ENCODE measurements at regions not wholly inside any gene's neighbourhood (a gene's known extent, or its start where the extent isn't known, plus 50 kb on each side); places are given as distances from the start of the nearest gene placed in this dataset.
A peak's percentile ranks its signal among the peaks of the same experiment; 100 is the strongest.

DNA sequence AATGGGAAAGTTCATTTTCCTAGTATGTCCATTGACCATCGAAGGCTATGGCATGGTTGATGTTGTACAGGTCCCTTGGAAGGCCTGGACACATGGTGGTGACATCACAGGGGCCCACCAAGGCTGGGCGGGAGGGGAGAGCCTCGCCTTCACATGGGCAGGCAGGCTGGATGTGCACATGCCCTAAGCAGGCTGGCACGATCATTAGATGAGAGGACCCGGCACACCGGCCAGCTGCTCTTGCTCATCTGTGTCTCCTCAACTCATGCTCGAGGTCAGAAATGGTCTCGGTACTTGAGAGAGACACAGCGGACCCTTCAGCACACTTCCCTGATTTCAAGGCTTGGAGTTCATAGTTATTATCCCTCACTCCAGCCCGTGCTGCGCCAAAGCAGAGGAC lies 416.9 kb upstream of the ZFHX3 start:
- no peaks in the 10 kb centered on the region for H3K36me3 ChIP-seq (ENCODE audit: control insufficient read depth in 2 of 4, insufficient read depth in 4 of 4, low read length in 3 of 4)
- no peak overlapping the region for H2BK20ac ChIP-seq (ENCODE audit: low read length)
- H4K20me1 ChIP-seq (replicated peaks in 1 of 2; ENCODE audit: control insufficient read depth in 1 of 2, insufficient read depth in 2 of 2, low read length in 2 of 2): no peaks in the 10 kb centered on the region
- no peak overlapping the region for H2BK15ac ChIP-seq (ENCODE audit: low read length)
- H3K23me2 ChIP-seq (ENCODE audit: low read depth, low read length): no peaks in the 10 kb centered on the region
- DNase-seq (ENCODE audit: low read depth in 1 of 2, low spot score in 2 of 2): no peak
- no peak overlapping the region for H2AK5ac ChIP-seq (ENCODE audit: low read depth, low read length)
- no peak overlapping the region for H4K8ac ChIP-seq (ENCODE audit: extremely low read depth, insufficient read depth, low read length)
- H3K4me2 ChIP-seq (ENCODE audit: insufficient read depth in 1 of 2, low read depth in 2 of 2, low read length in 2 of 2): no peak overlapping the region
- 84% methylated on average over 6 of the region's 11 CpGs; no CpG with 5 or more reads in 1 of the 2 experiments for WGBS, 2 experiments (ENCODE audit: extremely low coverage in 1 of 2, insufficient coverage in 1 of 2, insufficient read length in 1 of 2, insufficient replicate concordance in 2 of 2, low coverage in 1 of 2, low lambda C conversion rate in 2 of 2, missing lambda C conversion rate in 1 of 2)
- POLR2A ChIA-PET (ENCODE audit: partially characterized antibody): no interaction called here
- no peak overlapping the region for H3K4me3 ChIP-seq (ENCODE audit: extremely low read depth in 1 of 4, insufficient read depth in 2 of 4, low read depth in 3 of 4, low read length in 4 of 4)
- H3K27me3 ChIP-seq (replicated peaks in 1 of 4; ENCODE audit: control insufficient read depth in 3 of 4, extremely low read depth in 1 of 4, insufficient read depth in 3 of 4, low read length in 3 of 4): no peaks in the 10 kb centered on the region
- no peak overlapping the region for H2BK12ac ChIP-seq (ENCODE audit: low read depth, low read length)
- H3K23ac ChIP-seq (ENCODE audit: insufficient read length): no peak overlapping the region
- H3K79me1 ChIP-seq (ENCODE audit: low read depth, low read length): no peaks in the 10 kb centered on the region
- TF ChIP-seq, protein P1, sequence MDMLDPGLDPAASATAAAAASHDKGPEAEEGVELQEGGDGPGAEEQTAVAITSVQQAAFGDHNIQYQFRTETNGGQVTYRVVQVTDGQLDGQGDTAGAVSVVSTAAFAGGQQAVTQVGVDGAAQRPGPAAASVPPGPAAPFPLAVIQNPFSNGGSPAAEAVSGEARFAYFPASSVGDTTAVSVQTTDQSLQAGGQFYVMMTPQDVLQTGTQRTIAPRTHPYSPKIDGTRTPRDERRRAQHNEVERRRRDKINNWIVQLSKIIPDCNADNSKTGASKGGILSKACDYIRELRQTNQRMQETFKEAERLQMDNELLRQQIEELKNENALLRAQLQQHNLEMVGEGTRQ (IDR thresholded peaks at IDR 0.05; ENCODE audit: low read length): no peak
- TF ChIP-seq CBX8 (IDR thresholded peaks at IDR 0.05; ENCODE audit: borderline replicate concordance, low read depth, low read length) (no peak), MAFK (IDR thresholded peaks at IDR 0.05; ENCODE audit: low read depth, low read length) (no peak), POU5F1 (IDR thresholded peaks at IDR 0.05; ENCODE audit: low read depth, low read length) (no peak), SRF (IDR thresholded peaks at IDR 0.05; ENCODE audit: low read depth, low read length) (no peak), RBBP5 (IDR thresholded peaks at IDR 0.05; ENCODE audit: borderline replicate concordance, low read depth, low read length) (no peak)
- H2BK120ac ChIP-seq (replicated peaks; ENCODE audit: low read depth, low read length): no peak overlapping the region
- no peak overlapping the region for H4K91ac ChIP-seq (replicated peaks; ENCODE audit: insufficient read length, low read length)
- peak overlapping the region; percentile 28 for H3K4ac ChIP-seq (replicated peaks; ENCODE audit: insufficient read length, low read depth, low read length)
- no peak overlapping the region for H3K9ac ChIP-seq (replicated peaks in 1 of 4; ENCODE audit: extremely low read depth in 1 of 4, low read depth in 3 of 4, low read length in 3 of 4)
- H2BK5ac ChIP-seq (ENCODE audit: low read depth, low read length): no peak overlapping the region
- H3K14ac ChIP-seq (ENCODE audit: insufficient read length): no peak overlapping the region
- CTCF ChIA-PET (ENCODE audit: partially characterized antibody): interaction anchor here (1.0 to 1.2 kb wide), 2 partner anchors 9 to 244 kb away, joined by 3 to 4 read pairs; no protein-coding TSS in a partner anchor
- no peak overlapping the region for H2AFZ ChIP-seq (ENCODE audit: low read length)
- no peak overlapping the region for H3K27ac ChIP-seq (ENCODE audit: low read depth, low read length)
- no peak overlapping the region for H3K18ac ChIP-seq (ENCODE audit: extremely low read depth, low read length)
- H3K56ac ChIP-seq (replicated peaks; ENCODE audit: insufficient read length, low read depth, low read length): no peak overlapping the region
- H3K9me3 ChIP-seq (ENCODE audit: insufficient read depth in 2 of 2, low read depth in 1 of 2, low read length in 1 of 2): no peaks in the 10 kb centered on the region
- FAIRE-seq: no peak
- H3K79me2 ChIP-seq (ENCODE audit: control insufficient read depth in 1 of 2, insufficient read depth in 2 of 2, low read length in 2 of 2): no peaks in the 10 kb centered on the region
- H4K5ac ChIP-seq (ENCODE audit: insufficient read length, low read depth, low read length): no peak overlapping the region
- H3K4me1 ChIP-seq (replicated peaks in 1 of 4; ENCODE audit: control insufficient read depth in 3 of 4, insufficient read depth in 4 of 4, low read length in 3 of 4): peaks cover 0 to 2% (median 0%) of the 10 kb centered on the region in 4 experiments; a peak in 2 of 7 replicates

All from H1 (cell line).